GM04503 (cell line): ENCODE measurements at regions not wholly inside any gene's neighbourhood (a gene's known extent, or its start where the extent isn't known, plus 50 kb on each side); places are given as distances from the start of the nearest gene placed in this dataset.

ENCODE experiments used
- DNase-seq: peaks from one replicate; pipeline ENCODE4 v3.0.0-alpha.2; 2012; ENCODE audit warnings: low read depth

- no peak for DNase-seq
Observed at GRCh38 chr3:113096188-113096892, 105.6 kb downstream of the GTPBP8 start.

DNA sequence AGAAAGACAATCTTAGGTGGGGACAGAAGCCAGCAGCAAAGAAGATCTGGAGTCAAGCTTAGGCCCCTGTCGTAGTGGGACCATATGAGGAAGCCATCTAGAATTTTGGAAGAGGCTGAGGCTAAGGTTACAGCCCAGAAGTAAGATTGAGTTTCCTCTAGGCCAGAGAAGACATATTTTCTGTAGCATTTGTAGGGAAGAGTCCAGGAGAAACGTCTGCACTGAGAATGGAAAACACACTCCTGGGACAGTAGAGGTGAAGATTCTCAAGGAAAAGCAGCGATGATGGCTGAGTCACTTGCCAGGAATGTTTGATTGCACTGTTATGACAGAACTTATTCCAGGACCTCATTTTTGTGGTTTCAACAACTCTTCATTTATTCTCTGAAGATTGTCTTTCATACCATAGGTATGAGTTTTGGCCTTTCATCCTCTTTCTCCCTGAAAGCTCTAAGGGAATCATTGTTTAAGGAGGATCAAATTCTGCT lies 107.2 kb downstream of the GTPBP8 start:
- peak; percentile 87 for DNase-seq

DNA sequence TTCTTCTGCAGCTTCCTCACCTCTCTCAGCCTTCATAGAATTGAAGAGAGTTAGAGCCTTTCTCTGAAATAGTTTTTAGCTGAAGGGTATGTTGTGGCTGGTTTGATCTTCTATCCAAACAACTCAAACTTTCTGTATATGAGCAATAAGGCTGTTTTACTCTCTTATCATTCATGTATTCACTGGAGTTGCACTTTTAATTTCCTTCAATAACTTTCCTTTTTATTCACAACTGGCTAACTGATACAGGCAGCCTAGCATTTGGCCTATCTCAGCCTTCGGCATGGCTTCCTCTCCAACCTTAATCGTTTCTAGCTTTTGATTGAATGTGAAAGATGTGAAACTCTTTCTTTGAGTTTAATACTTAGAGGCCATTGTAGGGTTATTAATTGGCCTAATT lies 109.3 kb downstream of the GTPBP8 start:
- DNase-seq = no peak

- no peak for DNase-seq
Observed at GRCh38 chr3:113103588-113103987, 107.8 kb upstream of the BOC start.

GRCh38 chr3:113104357-113105092 lies 106.8 kb upstream of the BOC start:
- DNase-seq = no peak

DNA sequence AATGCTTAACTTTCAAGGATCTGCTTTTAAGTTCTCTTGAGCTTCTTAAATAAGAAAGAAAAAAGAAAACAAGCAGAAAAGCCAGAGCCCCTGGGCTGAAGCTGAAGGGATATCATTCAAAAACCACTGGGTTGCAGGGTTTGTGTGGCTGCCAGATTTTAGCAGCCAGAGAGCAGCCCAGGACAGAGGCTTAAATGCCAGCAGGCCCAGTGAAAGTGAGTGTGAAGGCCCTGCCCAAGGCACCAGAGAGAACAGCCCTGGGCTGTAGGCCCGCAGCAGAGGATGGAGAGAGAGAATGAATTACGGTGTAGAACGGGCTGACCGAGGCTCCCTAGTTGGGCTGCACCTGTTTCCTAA lies 106.3 kb upstream of the BOC start:
- DNase-seq = no peak

- no peak for DNase-seq
Observed at GRCh38 chr3:113105966-113106660, 105.2 kb upstream of the BOC start.

GRCh38 chr3:113110267-113110666 lies 101.1 kb upstream of the BOC start:
- no peak for DNase-seq

GRCh38 chr3:113111011-113111707 lies 100.2 kb upstream of the BOC start:
- no peak for DNase-seq

- no peak for DNase-seq
Observed at GRCh38 chr3:113113361-113113760, 98.0 kb upstream of the BOC start.

- peak; percentile 45 for DNase-seq
Observed at GRCh38 chr3:113117511-113118234, 93.7 kb upstream of the BOC start.

DNA sequence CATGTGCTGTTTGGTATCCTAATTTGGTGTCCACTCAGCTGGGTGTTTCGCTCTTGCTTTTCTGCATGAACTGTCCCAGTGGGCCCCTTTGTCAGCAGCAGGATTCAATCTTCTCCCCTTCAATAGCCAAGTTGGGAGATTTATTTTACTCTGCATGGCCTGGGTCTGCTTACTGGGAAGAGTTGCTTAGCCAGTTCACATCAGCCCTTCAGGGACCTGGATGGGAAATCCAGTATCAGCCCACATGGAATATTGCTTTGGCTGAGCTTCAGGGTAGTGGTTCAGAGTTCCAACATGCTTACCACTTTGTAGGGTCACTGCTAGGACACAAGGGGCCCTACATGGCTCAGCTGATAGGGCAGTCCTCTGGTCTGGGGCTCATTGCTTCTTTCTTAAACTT lies 93.0 kb upstream of the BOC start:
- no peak for DNase-seq

DNA sequence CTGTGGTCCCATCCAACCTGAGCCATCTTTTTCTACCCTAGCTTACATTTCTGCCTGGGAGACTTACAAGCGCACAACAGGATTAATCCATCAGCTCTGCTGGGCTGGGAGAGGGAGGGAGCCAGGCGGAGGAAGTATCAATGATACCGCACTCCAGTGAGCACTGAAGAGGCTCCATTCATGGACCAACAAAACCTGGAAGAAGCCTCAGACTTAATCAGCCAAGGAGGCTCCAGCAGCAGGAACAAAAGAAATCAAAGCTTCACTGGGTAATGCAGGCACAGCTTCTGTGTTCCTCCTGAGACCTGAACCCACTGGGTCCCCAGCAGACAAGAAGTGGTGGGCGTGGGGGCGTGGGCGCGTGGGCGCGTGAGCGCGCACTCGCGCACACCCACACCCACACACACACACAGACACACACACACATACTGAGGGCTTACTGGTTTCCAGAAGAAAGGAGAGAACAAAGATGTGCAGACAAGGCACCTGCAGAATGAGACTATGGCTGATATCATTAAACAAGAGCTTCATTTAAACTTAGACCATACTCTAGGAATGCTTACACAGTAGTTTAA lies 87.0 kb upstream of the BOC start:
- DNase-seq = no peak

- DNase-seq = no peak
Observed at GRCh38 chr3:113125951-113126350, 85.4 kb upstream of the BOC start.

GRCh38 chr3:113128386-113129015 lies 82.9 kb upstream of the BOC start:
- no peak for DNase-seq

GRCh38 chr3:113129168-113129567 lies 82.2 kb upstream of the BOC start:
- DNase-seq = no peak

GRCh38 chr3:113132571-113132996 lies 78.8 kb upstream of the BOC start:
- DNase-seq = peak; percentile 68

GRCh38 chr3:113133140-113133539 lies 78.2 kb upstream of the BOC start:
- no peak for DNase-seq

- DNase-seq = no peak
Observed at GRCh38 chr3:113136071-113136470, 75.3 kb upstream of the BOC start.

- DNase-seq = no peak
Observed at GRCh38 chr3:113136544-113136943, 74.8 kb upstream of the BOC start.
